Pancreas (tissue), 10 donors: ENCODE measurements at regions not wholly inside any gene's neighbourhood (a gene's known extent, or its start where the extent isn't known, plus 50 kb on each side); places are given as distances from the start of the nearest gene placed in this dataset.

Experiments used
- ATAC-seq, 4 donors: fragments of 200-7000 bp; cut with Tn5 transposase; one replicate each; pipeline versions ENCODE4 v1.8.0 to v1.9.1; 2020; ENCODE audit warnings: mild to moderate bottlenecking in 4 of 4, moderate library complexity in 4 of 4
- DNase-seq, 6 donors: peaks; one replicate each; pipeline ENCODE4 v3.0.0-alpha.2; 2020
- FAIRE-seq: peaks from 2 replicates; lab custom pipeline; 2012; peaks lifted over from hg19 to GRCh38; lab: Jason Lieb, UNC
- H3K27ac ChIP-seq, 4 donors: fragments of 200-600 bp; sonication (generic); 1 replicate in 3 of 4; 2 replicates in 1 of 4; pipeline versions ENCODE4 v1.5.0 to v1.8.0; 2020
- H3K27me3 ChIP-seq, 4 donors: fragments of 200-600 bp; one replicate each; pipeline ENCODE4 v1.8.0; 2021
- H3K36me3 ChIP-seq, 3 donors: fragments of 200-600 bp; sonication (generic) in 1 of 3; one replicate each; pipeline versions ENCODE4 v1.5.0 to v1.8.0; 2020 to 2021
- H3K4me1 ChIP-seq, 3 donors: fragments of 200-600 bp; one replicate each; pipeline ENCODE4 v1.8.0; 2021
- H3K4me3 ChIP-seq, 4 donors: fragments of 200-600 bp; sonication (generic) in 2 of 4; one replicate each; pipeline versions ENCODE4 v1.5.0 to v1.8.0; 2020 to 2021
- H3K9me3 ChIP-seq, 4 donors: fragments of 200-600 bp; one replicate each; pipeline ENCODE4 v1.8.0; 2021
- WGBS, 2 donors: extraction: QIAGEN DNeasy Blood & Tissue Kit; methylation state at CpG; one replicate each; pipeline ENCODE4 v1.1.7; 2013; 5-methylcytosine and 5-hydroxymethylcytosine counted together
- intact Hi-C, 3 donors: fragments of 100-400 bp; cut with DNase I; formaldehyde crosslinking; loops; one replicate each; pipeline versions ENCODE4 v1.11.1 to v1.14.2; 2022
- TF ChIP-seq, protein P1 (sequence below), 4 donors: fragments of 200-600 bp; sonication (generic) in 3 of 4; IDR thresholded peaks; one replicate each; pipeline versions ENCODE4 v1.5.0 to v1.8.0; 2021; ENCODE audit warnings: antibody characterized with exemption in 4 of 4
- donor health status: healthy with polysubstance abuse.
- donor health status: DM: no; HTN: no; CAD: no; lungs with moderate emphysema.
- donor health status: DM: no; HTN: no; CAD: no.
- donor health status: control.
- donor health status: control.
- donor health status: Bipolar disorder and iron deficiency.
- donor health status: DM: yes; HTN: yes; CAD: no.
- donor health status: DM: no; HTN: no; CAD: no.
- donor health status: DM: no; HTN: no; CAD: no.
- donor health status: DM: yes; HTN: yes; CAD: no.

DNA sequence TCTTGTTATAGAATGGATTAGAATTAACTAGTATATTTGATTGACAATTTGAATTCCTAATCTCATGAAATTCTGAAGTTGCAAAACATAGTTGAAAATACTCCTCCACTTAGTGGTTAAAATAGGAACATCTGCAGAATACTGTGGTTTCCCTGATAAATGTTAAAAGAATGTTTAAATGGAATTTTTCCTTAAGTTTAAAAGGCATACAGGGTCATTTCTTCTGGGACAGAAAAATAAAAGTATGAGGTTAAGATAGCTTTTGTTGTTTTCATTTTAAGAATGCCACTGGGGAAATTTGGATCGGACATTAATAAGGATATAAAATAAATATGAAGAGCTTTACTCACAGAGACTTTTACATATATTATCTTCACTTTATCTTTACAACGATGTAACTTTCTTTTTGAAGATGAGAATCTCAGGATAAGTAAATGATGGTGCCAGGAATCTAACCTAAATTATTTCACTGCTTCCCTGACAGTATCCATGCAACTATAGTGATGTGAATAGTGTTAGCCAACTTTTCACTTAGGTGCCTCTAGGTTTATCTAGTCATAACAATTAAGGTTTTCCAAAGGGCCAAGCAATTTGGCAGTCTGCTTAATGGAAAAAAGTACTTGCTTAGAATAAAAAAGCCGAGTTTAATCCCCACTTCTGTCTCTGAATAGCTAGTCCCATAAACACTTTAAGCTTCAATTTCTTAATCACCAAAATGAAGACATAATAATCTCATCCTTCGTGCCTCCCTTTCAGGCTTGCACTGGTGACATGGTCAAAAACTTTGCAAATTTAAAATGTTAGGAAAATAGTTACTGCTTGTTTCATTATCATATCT, 151.8 kb upstream of the STK17B start:
- no peak overlapping the region for H3K27ac ChIP-seq
- FAIRE-seq (no peak), ATAC-seq (no peak), DNase-seq (no peak)
- H3K36me3 ChIP-seq: no peaks in the 10 kb centered on the region
- no peak overlapping the region for H3K4me3 ChIP-seq
- intact Hi-C loops: no loop called here
- H3K27me3 ChIP-seq: no peaks in the 10 kb centered on the region
- no peaks in the 10 kb centered on the region for H3K9me3 ChIP-seq
- TF ChIP-seq, protein P1, sequence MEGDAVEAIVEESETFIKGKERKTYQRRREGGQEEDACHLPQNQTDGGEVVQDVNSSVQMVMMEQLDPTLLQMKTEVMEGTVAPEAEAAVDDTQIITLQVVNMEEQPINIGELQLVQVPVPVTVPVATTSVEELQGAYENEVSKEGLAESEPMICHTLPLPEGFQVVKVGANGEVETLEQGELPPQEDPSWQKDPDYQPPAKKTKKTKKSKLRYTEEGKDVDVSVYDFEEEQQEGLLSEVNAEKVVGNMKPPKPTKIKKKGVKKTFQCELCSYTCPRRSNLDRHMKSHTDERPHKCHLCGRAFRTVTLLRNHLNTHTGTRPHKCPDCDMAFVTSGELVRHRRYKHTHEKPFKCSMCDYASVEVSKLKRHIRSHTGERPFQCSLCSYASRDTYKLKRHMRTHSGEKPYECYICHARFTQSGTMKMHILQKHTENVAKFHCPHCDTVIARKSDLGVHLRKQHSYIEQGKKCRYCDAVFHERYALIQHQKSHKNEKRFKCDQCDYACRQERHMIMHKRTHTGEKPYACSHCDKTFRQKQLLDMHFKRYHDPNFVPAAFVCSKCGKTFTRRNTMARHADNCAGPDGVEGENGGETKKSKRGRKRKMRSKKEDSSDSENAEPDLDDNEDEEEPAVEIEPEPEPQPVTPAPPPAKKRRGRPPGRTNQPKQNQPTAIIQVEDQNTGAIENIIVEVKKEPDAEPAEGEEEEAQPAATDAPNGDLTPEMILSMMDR (IDR thresholded peaks at IDR 0.05): no peak
- 56 to 72% methylated on average over 4 of the region's 4 CpGs for WGBS, 2 donors
- no peaks in the 10 kb centered on the region for H3K4me1 ChIP-seq

DNA sequence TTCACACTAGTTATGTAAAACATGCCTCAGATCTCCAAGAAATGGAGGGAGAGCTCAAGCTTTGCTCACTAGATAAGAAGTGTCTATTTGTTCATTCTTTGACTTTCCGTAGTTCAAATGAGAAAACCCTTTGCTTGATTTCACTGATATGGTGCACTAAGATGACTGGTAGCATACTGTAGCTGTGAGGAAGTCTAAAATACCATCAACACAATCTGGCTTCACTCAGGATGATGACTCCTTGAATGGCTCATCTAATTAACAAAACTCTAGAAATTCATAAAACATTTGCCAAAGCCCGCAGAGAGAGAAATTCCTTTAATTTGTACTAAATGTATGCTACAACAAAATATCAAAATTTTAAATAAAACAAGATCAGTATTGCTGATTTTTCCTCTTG, 152.8 kb upstream of the STK17B start:
- Histone ChIP-seq H3K4me3 (no peak overlapping the region), H3K36me3 (no peaks in the 10 kb centered on the region), H3K4me1 (no peaks in the 10 kb centered on the region), H3K9me3 (no peaks in the 10 kb centered on the region), H3K27ac (no peak overlapping the region), H3K27me3 (no peaks in the 10 kb centered on the region)
- FAIRE-seq (no peak), ATAC-seq (no peak), DNase-seq (no peak)
- TF ChIP-seq, protein P1 (IDR thresholded peaks at IDR 0.05): no peak
- intact Hi-C loops: no loop called here
- 78 to 80% methylated on average over 2 of the region's 2 CpGs for WGBS, 2 donors

DNA sequence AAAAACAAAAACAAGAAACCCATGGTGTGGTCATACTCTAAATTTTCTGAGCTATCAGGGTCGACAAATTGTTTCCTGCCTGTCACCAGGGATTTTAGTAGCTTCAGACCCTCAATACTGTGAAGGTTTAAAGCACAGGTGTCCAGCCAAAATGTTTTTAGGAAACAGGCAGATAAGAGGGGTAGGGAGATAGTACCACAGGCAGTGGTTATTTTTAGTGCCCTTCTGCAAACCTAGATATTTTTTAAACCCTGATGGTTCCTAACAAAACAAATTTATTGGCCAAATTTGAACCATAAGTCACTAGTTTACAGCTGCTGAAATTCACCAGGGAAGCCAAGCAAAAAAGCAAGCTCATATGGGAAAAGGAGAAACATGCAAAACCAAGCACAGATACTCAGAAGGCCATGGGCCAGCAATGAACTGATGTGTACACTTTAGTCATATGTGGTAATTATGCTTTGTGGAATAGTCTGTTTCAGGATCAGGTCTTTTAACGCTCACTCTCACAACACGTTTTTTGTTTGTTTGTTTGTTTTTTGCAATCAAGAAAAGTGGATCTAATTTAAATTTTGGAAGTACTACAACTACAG, 156.8 kb upstream of the STK17B start:
- Histone ChIP-seq H3K27me3 (no peaks in the 10 kb centered on the region), H3K4me1 (no peaks in the 10 kb centered on the region), H3K4me3 (no peak overlapping the region), H3K36me3 (no peaks in the 10 kb centered on the region), H3K9me3 (no peaks in the 10 kb centered on the region), H3K27ac (no peak overlapping the region)
- intact Hi-C loops: no loop called here
- ATAC-seq: no peak
- DNase-seq: no peak
- no peak for FAIRE-seq
- TF ChIP-seq, protein P1 (IDR thresholded peaks at IDR 0.05): no peak
- WGBS, 2 donors: 60 to 66% methylated on average over 3 of the region's 3 CpGs

DNA sequence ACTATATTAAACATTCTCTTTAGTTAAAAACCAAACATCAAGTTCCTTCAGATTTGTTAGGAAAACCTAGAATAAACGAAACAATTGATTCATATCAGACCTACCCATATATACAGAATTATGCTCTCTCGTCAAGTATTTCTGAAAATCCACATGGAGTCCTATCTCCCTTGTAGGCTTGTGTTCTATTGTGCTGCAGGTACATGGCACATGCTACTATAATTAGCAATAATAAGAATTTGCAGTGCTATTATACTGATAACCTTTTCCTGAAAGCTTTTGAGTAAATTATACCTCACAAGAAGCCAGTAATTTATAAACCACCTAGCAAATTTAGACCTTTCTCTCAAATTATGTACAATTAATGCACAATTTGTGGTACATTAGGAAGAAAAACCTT, 158.6 kb upstream of the STK17B start:
- H3K9me3 ChIP-seq: no peaks in the 10 kb centered on the region
- no peak overlapping the region for H3K27ac ChIP-seq

More for the DNA sequence above, 158.6 kb upstream of the STK17B start:
- no peak overlapping the region for H3K4me3 ChIP-seq
- intact Hi-C loops: no loop called here
- H3K36me3 ChIP-seq: no peaks in the 10 kb centered on the region
- FAIRE-seq (no peak), DNase-seq (no peak), ATAC-seq (no peak)
- H3K27me3 ChIP-seq: no peaks in the 10 kb centered on the region
- 62 to 66% methylated on average over 2 of the region's 2 CpGs for WGBS, 2 donors
- no peaks in the 10 kb centered on the region for H3K4me1 ChIP-seq
- TF ChIP-seq, protein P1 (IDR thresholded peaks at IDR 0.05): no peak
